Superior temporal gyrus (tissue), 1 donor: ENCODE measurements at regions not wholly inside any gene's neighbourhood (a gene's known extent, or its start where the extent isn't known, plus 50 kb on each side); places are given as distances from the start of the nearest gene placed in this dataset.
"Not testable (repeated sequence)": the region's sequence is repeated elsewhere in the genome, so short reads cannot be mapped to it uniquely, and the experiment has no call there.

ENCODE experiments used
- DNase-seq: peaks from one replicate; pipeline ENCODE4 v3.0.0-alpha.2; 2016; ENCODE audit errors: extremely low spot score

DNA sequence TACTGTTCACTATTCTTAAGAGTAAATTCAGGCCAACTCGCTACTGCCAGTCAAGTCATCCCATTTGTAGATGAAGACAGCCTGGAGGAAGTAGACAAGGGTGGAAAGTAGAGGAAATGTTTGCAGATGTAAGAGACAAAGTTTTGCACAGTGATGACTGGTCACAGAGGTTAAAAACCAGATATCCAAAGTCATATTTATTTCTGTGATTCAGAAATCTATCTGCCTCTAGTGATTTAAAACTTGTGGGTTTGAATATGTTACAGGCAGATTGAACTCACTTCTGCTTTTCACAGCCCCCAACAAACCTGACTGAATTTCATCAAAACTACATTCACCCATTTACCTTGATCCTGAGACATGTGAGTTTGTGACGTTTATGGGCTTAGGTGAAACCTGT lies 484.7 kb upstream of the C1orf87 start:
- DNase-seq, result no peak

DNA sequence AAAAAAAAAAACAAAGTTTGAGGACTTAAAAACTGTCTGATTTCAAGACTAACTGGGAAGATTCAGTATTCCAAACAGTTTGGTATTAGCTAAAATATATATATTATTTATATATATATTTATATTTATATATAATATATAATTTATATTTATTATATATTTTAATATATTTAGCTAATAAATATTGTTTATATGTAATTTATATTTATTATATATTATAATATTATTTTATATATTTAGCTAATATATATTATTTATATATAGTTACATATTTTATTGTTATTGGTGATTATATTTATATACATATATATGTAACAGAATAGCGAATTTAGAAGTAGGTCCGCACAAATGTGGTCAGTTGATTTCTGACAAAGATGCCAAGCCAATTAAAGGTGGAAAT lies 480.2 kb upstream of the C1orf87 start:
- DNase-seq, result no peak

DNA sequence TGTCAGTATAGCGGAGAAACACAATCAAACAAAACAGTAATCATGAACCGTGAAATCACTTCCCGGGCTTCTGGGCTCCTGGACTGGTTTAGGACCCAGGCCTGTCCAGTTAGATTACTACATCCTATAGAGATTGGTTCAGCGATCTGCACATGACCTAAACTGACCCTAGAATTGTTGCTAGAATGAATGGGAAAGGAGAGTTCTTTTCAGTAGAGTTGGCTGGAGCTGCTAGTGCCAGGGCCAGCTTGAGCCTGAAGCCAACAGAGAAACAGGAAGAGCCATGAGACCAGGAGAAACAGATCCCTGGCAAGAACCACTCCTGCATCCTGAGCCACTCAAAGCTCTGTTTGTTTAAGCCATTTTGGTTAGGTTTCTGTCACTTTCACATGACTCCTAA lies 474.3 kb upstream of the C1orf87 start:
- DNase-seq, result peak; percentile 20

DNA sequence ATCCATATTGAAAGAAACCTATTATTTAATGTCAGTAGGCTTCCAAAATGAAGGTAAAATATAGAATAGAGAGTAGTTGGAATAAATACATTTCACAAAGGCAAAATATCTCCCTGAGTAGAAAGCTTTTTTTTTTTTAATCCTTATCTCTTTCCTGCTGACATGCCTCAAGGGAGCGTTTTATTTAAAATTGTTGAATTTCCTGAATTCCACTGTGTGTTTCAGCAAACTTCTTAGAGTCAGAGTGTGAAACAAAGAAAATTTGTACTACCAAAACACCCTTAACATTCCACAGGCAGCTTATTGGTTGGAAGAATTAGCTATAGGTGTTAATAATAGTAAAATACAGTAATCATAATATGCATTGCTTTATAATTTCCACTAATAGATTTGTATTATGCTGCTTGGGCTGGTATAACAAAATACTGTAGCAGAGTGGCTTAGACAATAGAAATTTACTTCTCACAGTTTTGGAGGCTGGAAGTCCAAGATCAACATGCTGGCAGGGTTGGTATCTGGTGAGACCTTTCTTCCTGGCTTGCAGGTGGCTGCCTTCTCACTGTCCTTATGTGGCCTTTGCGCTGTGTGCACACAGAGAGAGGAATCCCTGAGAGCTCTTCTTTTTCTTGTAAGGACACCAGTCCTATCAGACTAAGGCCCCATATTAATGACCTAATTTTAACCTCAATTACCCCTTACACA lies 468.4 kb upstream of the C1orf87 start:
- no peak for DNase-seq

DNA sequence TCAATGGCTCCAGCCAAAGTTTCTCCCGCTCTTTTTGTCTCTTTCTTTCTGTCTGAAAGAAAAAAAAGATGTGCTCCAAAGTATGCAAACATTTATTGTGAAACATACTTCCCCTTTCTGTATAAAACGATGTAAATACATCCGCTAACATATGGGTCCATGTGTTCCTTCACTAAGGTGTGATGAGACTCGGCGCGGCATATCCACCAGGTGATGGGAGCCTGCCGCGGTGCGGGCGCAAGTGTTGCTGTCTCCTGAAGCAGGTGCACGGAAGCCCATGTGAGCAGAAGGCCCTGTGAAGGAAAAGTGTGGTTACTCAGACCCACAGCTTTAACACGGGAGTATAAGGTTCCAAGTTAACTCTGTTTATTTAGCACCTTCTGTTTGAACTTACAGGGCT lies 466.6 kb upstream of the C1orf87 start:
- no peak for DNase-seq

DNA sequence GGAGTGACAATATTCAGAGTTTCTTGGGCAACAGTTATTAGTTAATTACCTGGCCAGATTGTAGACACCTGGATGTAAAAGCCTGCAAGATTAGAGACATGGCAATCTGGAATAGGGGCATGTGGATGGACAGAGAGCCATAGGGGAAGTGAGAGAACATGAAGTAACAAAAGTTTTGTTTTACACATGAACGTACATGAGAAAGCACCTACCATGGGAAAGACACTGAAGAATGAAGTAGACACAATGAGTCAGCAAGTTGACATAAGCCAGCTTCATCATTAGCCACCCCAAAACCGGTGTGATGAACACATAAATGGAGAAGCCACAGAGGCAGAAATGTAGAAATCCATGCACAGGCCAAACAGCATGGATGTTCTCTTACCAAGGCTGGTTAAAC lies 462.1 kb upstream of the C1orf87 start:
- no peak for DNase-seq

GRCh38 chr1:60527567-60527966 lies 454.0 kb upstream of the C1orf87 start:
- DNase-seq, result no peak

GRCh38 chr1:60516996-60517395 lies 443.4 kb upstream of the C1orf87 start:
- DNase-seq, result no peak

DNA sequence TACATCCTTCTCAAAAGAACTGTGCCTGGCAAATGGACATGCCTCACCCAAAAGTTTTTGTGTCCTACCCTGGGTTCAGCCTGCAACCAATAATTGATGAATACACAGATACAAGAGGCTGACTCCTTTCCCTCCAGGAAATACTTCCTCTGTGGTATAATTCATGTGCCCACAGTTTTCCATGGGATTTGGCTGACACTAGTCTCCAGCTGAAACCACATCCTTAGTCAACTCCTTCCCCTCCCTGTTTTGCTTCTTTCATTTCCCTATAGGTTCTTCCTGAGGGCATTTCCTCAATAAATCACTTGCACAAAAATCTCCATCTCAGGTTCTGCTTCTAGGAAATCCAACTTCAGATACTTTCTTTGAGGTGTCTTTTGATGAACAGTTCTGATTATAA lies 436.6 kb upstream of the C1orf87 start:
- DNase-seq, result no peak

- DNase-seq, result no peak
Measured at GRCh38 chr1:60504206-60504840, 430.8 kb upstream of the C1orf87 start.

GRCh38 chr1:60503266-60503925 lies 429.8 kb upstream of the C1orf87 start:
- no peak for DNase-seq

- no peak for DNase-seq
Measured at GRCh38 chr1:60502506-60502905, 428.9 kb upstream of the C1orf87 start.

DNA sequence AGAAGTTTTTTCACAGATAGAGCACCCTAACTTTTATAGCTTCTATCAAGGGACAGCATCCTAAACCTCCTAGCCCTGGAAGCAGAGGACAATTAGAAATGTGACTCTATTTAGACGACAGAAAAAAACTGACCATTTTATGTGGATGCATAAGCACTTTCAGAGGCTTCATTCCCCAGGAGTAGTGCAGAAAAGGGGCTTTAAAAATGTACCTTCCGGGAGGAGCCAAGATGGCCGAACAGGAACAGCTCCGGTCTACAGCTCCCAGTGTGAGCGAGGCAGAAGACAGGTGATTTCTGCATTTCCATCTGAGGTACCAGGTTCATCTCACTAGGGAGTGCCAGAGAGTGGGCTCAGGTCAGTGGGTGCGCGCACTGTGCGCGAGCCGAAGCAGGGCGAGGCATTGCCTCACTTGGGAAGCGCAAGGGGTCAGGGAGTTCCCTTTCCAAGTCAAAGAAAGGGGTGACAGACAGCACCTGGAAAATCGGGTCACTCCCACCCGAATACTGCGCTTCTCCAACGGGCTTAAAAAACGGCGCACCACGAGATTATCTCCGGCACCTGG lies 416.4 kb upstream of the C1orf87 start:
- DNase-seq, result not testable (repeated sequence)

DNA sequence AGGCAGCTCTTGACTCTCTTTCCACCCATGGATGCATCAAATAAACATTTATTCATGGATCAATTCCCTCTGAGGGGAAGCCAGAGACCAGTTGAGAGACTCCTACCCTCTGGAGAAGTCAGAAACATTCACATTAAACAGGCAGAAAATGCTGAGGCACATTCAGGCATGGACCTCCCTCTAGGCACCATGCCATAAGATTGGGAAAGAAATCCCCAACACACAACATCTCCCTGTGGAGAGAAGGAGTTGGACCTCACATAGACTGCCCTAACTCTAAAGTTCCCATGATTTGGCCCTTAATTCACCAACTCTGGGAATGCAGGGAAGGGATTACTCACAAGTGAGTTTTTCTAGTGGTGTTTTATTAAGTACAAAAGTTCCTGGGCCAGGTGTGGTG lies 415.3 kb upstream of the C1orf87 start:
- no peak for DNase-seq

DNA sequence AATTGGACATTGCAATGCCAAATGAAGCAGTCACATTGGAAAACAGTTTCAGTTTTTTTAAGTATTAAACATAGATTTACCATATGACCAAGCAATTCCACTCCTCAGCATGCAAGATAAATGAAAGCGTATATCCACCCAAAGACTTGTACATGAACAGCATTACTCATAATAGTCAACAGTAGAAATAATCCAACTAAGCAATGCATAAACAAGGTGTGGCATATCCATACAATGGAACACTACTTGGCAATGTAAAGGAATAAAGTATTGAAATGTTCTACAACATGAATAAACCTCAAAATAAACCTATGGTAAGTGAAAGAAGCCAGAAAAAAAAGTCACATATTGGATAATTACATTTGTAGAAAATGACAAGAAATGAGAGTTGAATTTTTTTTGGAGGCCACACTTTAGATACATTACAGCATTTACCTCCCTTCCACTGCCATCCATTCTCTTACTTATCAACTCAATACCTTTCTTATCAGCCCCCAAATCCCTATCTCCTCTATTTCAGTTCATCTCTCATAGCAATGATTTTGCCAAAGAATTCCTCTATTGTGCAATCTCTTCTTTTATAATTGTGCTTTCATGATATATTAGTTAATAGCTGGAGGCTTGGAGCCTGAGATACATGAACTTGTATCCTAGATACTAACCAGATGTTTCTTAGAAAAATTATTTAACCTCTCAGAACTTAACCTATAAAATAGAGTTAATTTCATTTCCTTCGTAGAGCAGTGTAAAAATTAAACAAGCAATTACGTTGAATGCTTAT lies 414.2 kb upstream of the C1orf87 start:
- DNase-seq, result no peak

GRCh38 chr1:60483509-60483908 lies 409.9 kb upstream of the C1orf87 start:
- no peak for DNase-seq

DNA sequence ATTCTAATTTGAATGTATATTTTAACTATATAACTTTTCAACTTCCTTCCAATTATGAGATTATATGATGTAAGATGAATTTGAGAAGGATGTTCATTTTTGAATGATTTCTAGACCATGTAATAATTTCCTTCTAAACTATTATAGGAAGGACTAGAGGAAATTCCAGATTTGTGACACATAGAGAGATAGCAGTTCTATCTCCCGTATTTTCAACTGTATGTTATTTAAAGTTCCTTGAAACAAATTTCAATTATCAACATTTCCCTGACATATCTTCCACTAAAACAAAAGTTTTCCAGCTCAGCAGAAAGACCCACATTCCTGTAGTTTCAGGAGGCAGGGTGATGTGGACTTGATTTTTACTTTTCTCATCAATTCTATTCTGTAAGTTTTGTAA lies 396.7 kb upstream of the C1orf87 start:
- DNase-seq, result no peak

DNA sequence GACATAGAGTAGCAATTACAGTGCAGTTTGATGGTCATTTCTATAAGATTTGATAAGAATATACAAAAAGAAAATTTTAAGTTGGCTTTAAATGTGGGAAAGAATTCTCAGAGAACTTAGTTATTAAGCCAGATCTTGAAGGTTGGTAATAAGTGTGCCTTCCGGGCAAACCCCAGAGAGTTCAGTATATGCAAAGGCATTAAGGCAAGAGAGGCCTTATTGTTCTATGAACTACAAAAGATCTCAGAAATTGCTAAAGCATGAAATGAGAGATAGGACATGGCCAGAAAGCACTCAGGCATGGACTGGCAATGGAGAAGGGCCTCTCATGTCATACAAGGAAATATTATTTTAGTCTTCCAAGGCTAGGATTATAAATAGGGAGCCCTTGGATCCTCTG lies 390.2 kb upstream of the C1orf87 start:
- no peak for DNase-seq

DNA sequence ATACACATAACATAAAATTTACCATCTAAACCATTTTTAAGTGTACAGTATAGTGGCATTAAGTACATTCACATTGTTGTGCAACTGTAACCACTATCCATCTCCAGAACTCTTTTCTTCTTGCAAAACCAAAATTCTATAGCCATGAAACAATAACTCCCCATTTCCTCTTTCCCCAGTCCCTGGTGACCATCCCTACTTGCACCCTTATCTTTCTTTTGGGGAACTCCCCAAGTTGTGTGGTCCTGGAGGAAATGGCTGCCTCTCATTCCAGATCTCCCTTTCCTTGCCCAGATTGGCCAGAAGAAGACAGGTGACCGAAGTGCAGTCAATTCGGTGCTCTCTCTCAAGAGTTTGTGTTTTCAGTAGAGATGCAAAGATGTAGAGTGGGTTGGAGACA lies 389.6 kb upstream of the C1orf87 start:
- no peak for DNase-seq

DNA sequence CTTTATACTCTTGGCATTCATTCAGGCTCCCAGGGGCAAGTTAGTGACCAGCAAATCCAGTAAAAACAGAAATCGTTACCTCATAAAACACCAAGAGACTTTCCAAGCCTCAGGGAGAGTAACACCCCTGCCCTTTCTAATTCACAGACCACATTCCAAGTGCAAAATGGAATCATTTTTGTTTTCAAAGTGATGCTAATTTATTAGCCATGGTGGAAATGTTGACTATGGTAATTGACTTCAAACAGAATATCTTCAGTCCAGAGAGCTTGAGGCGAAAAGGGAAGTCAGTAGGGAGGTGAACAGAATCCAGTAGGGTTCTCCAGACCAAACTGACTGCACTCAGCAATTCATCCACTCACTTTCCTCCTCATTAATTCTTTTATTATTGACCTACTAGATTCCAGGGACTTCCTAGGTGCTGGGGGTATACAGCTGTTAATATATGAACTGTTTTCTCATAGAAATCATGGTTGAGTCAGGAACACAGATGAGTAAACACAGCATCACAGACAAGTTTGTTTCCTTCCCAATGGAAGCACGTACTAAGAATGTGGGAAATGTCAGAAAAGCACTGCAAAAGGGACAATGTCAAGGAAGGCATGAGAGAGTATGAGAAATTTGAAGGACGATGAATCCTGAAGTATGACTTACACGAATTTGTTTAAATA lies 388.5 kb upstream of the C1orf87 start:
- no peak for DNase-seq

DNA sequence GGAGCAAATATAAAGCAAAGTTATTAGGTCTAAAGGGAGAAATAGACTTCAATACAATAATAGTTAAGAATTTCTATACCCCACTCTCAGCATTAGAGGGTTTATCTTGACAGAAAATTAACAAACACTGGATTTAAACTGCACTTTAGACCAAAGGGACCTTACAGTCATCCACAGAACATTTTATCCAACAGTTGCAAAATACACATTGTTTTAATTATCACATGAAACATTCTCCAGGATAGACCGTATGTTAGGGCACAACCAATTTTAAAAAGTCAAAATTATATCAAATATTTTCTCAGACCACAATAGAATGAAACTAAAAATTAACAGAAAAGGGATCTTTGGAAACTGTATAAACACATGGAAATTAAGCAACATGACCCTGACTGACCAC lies 384.5 kb upstream of the C1orf87 start:
- DNase-seq, result no peak

- DNase-seq, result no peak
Measured at GRCh38 chr1:60449876-60450275, 376.3 kb upstream of the C1orf87 start.
